IMR-90 (cell line): ENCODE measurements at regions not wholly inside any gene's neighbourhood (a gene's known extent, or its start where the extent isn't known, plus 50 kb on each side); places are given as distances from the start of the nearest gene placed in this dataset.

ENCODE experiments used
- ATAC-seq: fragments of 200-7000 bp; cut with Tn5 transposase; 2 replicates; pipeline ENCODE4 v1.9.1; 2020; ENCODE audit warnings: low read depth, mild to moderate bottlenecking, moderate library complexity
- BruUV-seq: library from RNA; stranded (reverse); fragments of 400-500 nt; replicated peaks from 2 replicates; lab custom pipeline; 2021; lab: Mats Ljungman, UMichigan
- CTCF ChIA-PET: fragments of 300-600 bp; formaldehyde crosslinking; extraction: SDS; loops from one replicate; lab custom pipeline; 2021; ENCODE audit warnings: antibody characterized with exemption; lab: Yijun Ruan, JAX
- POLR2A ChIA-PET: fragments of 300-600 bp; sonication (Branson Sonifier 250); formaldehyde crosslinking; loops from one replicate; lab custom pipeline; 2022; ENCODE audit warnings: antibody characterized with exemption; ENCODE audit not compliant: unreplicated experiment; lab: Charles Lee
- DNase-seq: peaks from one replicate; pipeline ENCODE4 v3.0.0; 2013
- H2AFZ ChIP-seq: replicated peaks from 2 replicates; pipeline ENCODE3; 2013; ENCODE audit warnings: low read length, mild to moderate bottlenecking; ENCODE audit not compliant: poor library complexity
- H2AK5ac ChIP-seq: 2 replicates; pipeline ENCODE4 v1.6.1; 2013; ENCODE audit warnings: low read depth, low read length, inconsistent platforms
- H2AK9ac ChIP-seq: replicated peaks from 2 replicates; pipeline ENCODE3; 2013; ENCODE audit warnings: mild to moderate bottlenecking, low read depth, low read length, moderate library complexity; ENCODE audit not compliant: poor library complexity
- H2BK120ac ChIP-seq: 2 replicates; pipeline ENCODE4 v1.6.1; 2013; ENCODE audit warnings: low read depth, low read length, inconsistent platforms
- H2BK15ac ChIP-seq: 3 replicates; pipeline ENCODE4 v1.6.1; 2013; ENCODE audit warnings: low read depth, low read length, inconsistent platforms
- H2BK20ac ChIP-seq: 2 replicates; pipeline ENCODE4 v1.6.1; 2013; ENCODE audit warnings: low read depth, mild to moderate bottlenecking, inconsistent platforms, low read length, moderate library complexity
- H2BK5ac ChIP-seq: 2 replicates; pipeline ENCODE4 v1.6.1; 2013; ENCODE audit warnings: mild to moderate bottlenecking, low read depth, low read length, inconsistent platforms; ENCODE audit not compliant: poor library complexity, severe bottlenecking
- H3K14ac ChIP-seq: replicated peaks from 2 replicates; pipeline ENCODE4 v1.6.1; 2013; ENCODE audit warnings: low read depth, low read length, inconsistent platforms
- H3K18ac ChIP-seq: 2 replicates; pipeline ENCODE4 v1.6.1; 2013; ENCODE audit warnings: low read depth, low read length, control low read depth
- H3K23ac ChIP-seq: 2 replicates; pipeline ENCODE4 v1.6.1; 2013; ENCODE audit warnings: low read depth, low read length, inconsistent platforms
- H3K27ac ChIP-seq: 2 replicates; pipeline ENCODE4 v1.5.1; 2013; ENCODE audit warnings: mild to moderate bottlenecking, control low read depth, low read length; ENCODE audit not compliant: insufficient read depth
- H3K27me3 ChIP-seq: 2 replicates; pipeline ENCODE4 v1.6.1; 2013; ENCODE audit warnings: low read length; ENCODE audit not compliant: control insufficient read depth, insufficient read depth
- H3K36me3 ChIP-seq: 2 replicates; pipeline ENCODE4 v1.6.1; 2013; ENCODE audit warnings: low read length, mixed read lengths; ENCODE audit not compliant: control insufficient read depth, insufficient read depth
- H3K4ac ChIP-seq: 2 replicates; pipeline ENCODE4 v1.6.1; 2013; ENCODE audit warnings: low read depth, low read length, inconsistent platforms
- H3K4me1 ChIP-seq: 2 replicates; pipeline ENCODE4 v1.6.1; 2013; ENCODE audit warnings: low read length, mixed read lengths; ENCODE audit not compliant: control insufficient read depth, insufficient read depth
- H3K4me2 ChIP-seq: 2 replicates; pipeline ENCODE4 v1.6.1; 2013; ENCODE audit warnings: low read depth, mild to moderate bottlenecking, control low read depth, low read length, moderate library complexity
- H3K4me3 ChIP-seq: 2 replicates; pipeline ENCODE4 v1.5.1; 2013; ENCODE audit warnings: low read depth, mild to moderate bottlenecking, control low read depth, low read length, moderate library complexity; ENCODE audit not compliant: insufficient read depth
- H3K56ac ChIP-seq: 2 replicates; pipeline ENCODE4 v1.6.1; 2013; ENCODE audit warnings: low read length, inconsistent platforms; ENCODE audit not compliant: insufficient read depth; ENCODE audit errors: extremely low read depth
- H3K79me1 ChIP-seq, 2 experiments: 2 replicates each; pipeline ENCODE4 v1.6.1; 2013; ENCODE audit warnings: low read length in 2 of 2, inconsistent platforms in 1 of 2, low read depth in 1 of 2
- H3K9ac ChIP-seq: 2 replicates; pipeline ENCODE4 v1.6.1; 2013; ENCODE audit warnings: low read depth, low read length, control low read depth
- H3K9me1 ChIP-seq: 2 replicates; pipeline ENCODE4 v1.6.1; 2013; ENCODE audit warnings: low read length, inconsistent platforms; ENCODE audit not compliant: insufficient read depth
- H3K9me3 ChIP-seq: 2 replicates; pipeline ENCODE4 v1.6.1; 2013; ENCODE audit warnings: low read length; ENCODE audit not compliant: control insufficient read depth, insufficient read depth
- H4K20me1 ChIP-seq: 2 replicates; pipeline ENCODE4 v1.6.1; 2013; ENCODE audit warnings: low read length, inconsistent platforms; ENCODE audit not compliant: insufficient read depth
- H4K5ac ChIP-seq: 2 replicates; pipeline ENCODE4 v1.6.1; 2013; ENCODE audit warnings: mild to moderate bottlenecking, low read depth, low read length, control low read depth
- H4K8ac ChIP-seq, 2 experiments: 2 replicates each; pipeline ENCODE4 v1.6.1; 2013; ENCODE audit warnings: low read depth in 2 of 2, low read length in 2 of 2, control low read depth in 1 of 2, inconsistent platforms in 1 of 2
- H4K91ac ChIP-seq: 2 replicates; pipeline ENCODE4 v1.6.1; 2013; ENCODE audit warnings: low read depth, low read length, inconsistent platforms; ENCODE audit not compliant: insufficient read depth
- BHLHE40 ChIP-seq: fragments of 150-350 bp; IDR thresholded peaks from 2 replicates; pipeline ENCODE4 v1.6.1; 2016; ENCODE audit warnings: mild to moderate bottlenecking, low read depth, low read length
- CEBPB ChIP-seq: IDR thresholded peaks from 2 replicates; pipeline ENCODE4 v1.6.1; 2012; ENCODE audit warnings: low read depth, low read length, improper control_type of control experiment
- CHD1 ChIP-seq: IDR thresholded peaks from 2 replicates; pipeline ENCODE4 v1.6.1; 2012; ENCODE audit warnings: low read depth, low read length, improper control_type of control experiment
- CTCF ChIP-seq: conservative IDR thresholded peaks from 2 replicates; pipeline ENCODE4 v1.5.1; 2012; ENCODE audit warnings: mild to moderate bottlenecking, low read depth, low read length, improper control_type of control experiment
- ELK1 ChIP-seq: fragments of 150-350 bp; IDR thresholded peaks from 2 replicates; pipeline ENCODE4 v1.6.1; 2016; ENCODE audit warnings: low read depth, mild to moderate bottlenecking, low read length, moderate library complexity, borderline replicate concordance
- FOS ChIP-seq: fragments of 150-350 bp; IDR thresholded peaks from 2 replicates; pipeline ENCODE4 v1.6.1; 2016; ENCODE audit warnings: low read depth, low read length
- MAFK ChIP-seq: IDR thresholded peaks from 2 replicates; pipeline ENCODE4 v1.6.1; 2012; ENCODE audit warnings: low read depth, low read length, improper control_type of control experiment
- MAZ ChIP-seq: IDR thresholded peaks from 2 replicates; pipeline ENCODE4 v1.6.1; 2012; ENCODE audit warnings: low read depth, mild to moderate bottlenecking, low read length, improper control_type of control experiment, moderate library complexity, borderline replicate concordance
- MXI1 ChIP-seq: IDR thresholded peaks from 2 replicates; pipeline ENCODE4 v1.6.1; 2012; ENCODE audit warnings: low read depth, mild to moderate bottlenecking, low read length, moderate library complexity, borderline replicate concordance
- NFE2L2 ChIP-seq: fragments of 150-350 bp; IDR thresholded peaks from 2 replicates; pipeline ENCODE4 v1.6.1; 2016; ENCODE audit warnings: low read depth, mild to moderate bottlenecking, low read length
- POLR2A ChIP-seq: IDR thresholded peaks from 2 replicates; pipeline ENCODE4 v1.6.1; 2012; ENCODE audit warnings: mild to moderate bottlenecking, low read depth, low read length
- RAD21 ChIP-seq: IDR thresholded peaks from 2 replicates; pipeline ENCODE4 v1.6.1; 2012; ENCODE audit warnings: low read length, improper control_type of control experiment
- RCOR1 ChIP-seq: IDR thresholded peaks from 2 replicates; pipeline ENCODE4 v1.6.1; 2012; ENCODE audit warnings: mild to moderate bottlenecking, low read length, improper control_type of control experiment; ENCODE audit not compliant: insufficient replicate concordance
- RFX5 ChIP-seq: IDR thresholded peaks from 2 replicates; pipeline ENCODE4 v1.8.0; 2012; ENCODE audit warnings: low read depth, mild to moderate bottlenecking, low read length, moderate library complexity
- SMC3 ChIP-seq: fragments of 150-350 bp; IDR thresholded peaks from 2 replicates; pipeline ENCODE4 v1.6.1; 2016; ENCODE audit warnings: low read depth, mild to moderate bottlenecking, antibody characterized with exemption, low read length, moderate library complexity
- USF2 ChIP-seq: fragments of 150-350 bp; IDR thresholded peaks from 2 replicates; pipeline ENCODE4 v1.6.1; 2017; ENCODE audit warnings: mild to moderate bottlenecking, antibody characterized with exemption, low read length, low read depth
- WGBS, 2 experiments: methylation state at CpG; one replicate each; pipeline versions ENCODE4 v1.1.5 to v1.1.7; 2013; ENCODE audit warnings: missing lambda C conversion rate in 2 of 2; ENCODE audit not compliant: insufficient read length in 1 of 2; ENCODE audit errors: extremely low coverage in 2 of 2; 5-methylcytosine and 5-hydroxymethylcytosine counted together
- dilution Hi-C: fragments of 300-500 bp; cut with HindIII; formaldehyde crosslinking; loops from one replicate; pipeline ENCODE4 v1.14.3; 2018; ENCODE audit warnings: low sequenced_read_pairs; ENCODE audit not compliant: unreplicated experiment
- in situ Hi-C: fragments of 300-500 bp; cut with MboI; formaldehyde crosslinking; loops from 3 replicates; pipeline ENCODE4 v1.14.3; 2019; ENCODE audit warnings: low sequenced_read_pairs, inconsistent platforms, mixed read lengths
- intact Hi-C: fragments of 100-400 bp; cut with micrococcal nuclease; formaldehyde crosslinking; loops from 2 replicates; pipeline ENCODE4 v1.10.0; 2022

GRCh38 chr12:74105434-74105833, 432.2 kb upstream of the ATXN7L3B start:
- no peak overlapping the region for H3K23ac ChIP-seq
- BruUV-seq: no TSS peak
- ATAC-seq: no peak

More at GRCh38 chr12:74105434-74105833, 432.2 kb upstream of the ATXN7L3B start:
- Histone ChIP-seq H3K9me1 (no peaks in the 10 kb centered on the region), H3K36me3 (no peaks in the 10 kb centered on the region), H3K4me3 (no peak overlapping the region), H3K79me1 (no peaks in the 10 kb centered on the region), H2BK15ac (no peak overlapping the region), H4K8ac (no peak overlapping the region), H3K4me2 (no peak overlapping the region), H3K9me3 (no peaks in the 10 kb centered on the region; the same call in 1 of the 2 replicates), H4K5ac (no peak overlapping the region), H3K9ac (no peak overlapping the region), H2AK5ac (no peak overlapping the region), H2AFZ (no peak overlapping the region), H3K27me3 (no peaks in the 10 kb centered on the region), H3K14ac (no peak overlapping the region), H4K20me1 (no peaks in the 10 kb centered on the region), H2AK9ac (no peak overlapping the region), H2BK20ac (no peak overlapping the region), H3K18ac (no peak overlapping the region), H4K91ac (no peak overlapping the region), H3K56ac (no peak overlapping the region), H3K27ac (no peak overlapping the region), H3K4ac (no peak overlapping the region), H2BK5ac (no peak overlapping the region), H2BK120ac (no peak overlapping the region), H3K4me1 (no peaks in the 10 kb centered on the region)
- intact Hi-C loops: no loop called here
- no peak for DNase-seq
- CTCF ChIA-PET: no interaction called here
- POLR2A ChIA-PET: no interaction called here
- 20% methylated on average over 1 of the region's 2 CpGs; no CpG with 5 or more reads in 1 of the 2 experiments for WGBS, 2 experiments
- dilution Hi-C loops: no loop called here
- TF ChIP-seq CEBPB (no peak), MXI1 (no peak), BHLHE40 (no peak), MAFK (no peak), USF2 (no peak), ELK1 (no peak), RCOR1 (no peak), RFX5 (no peak), RAD21 (no peak), POLR2A (no peak), FOS (no peak), CTCF (no peak), SMC3 (no peak), CHD1 (no peak), MAZ (no peak), NFE2L2 (no peak)
- in situ Hi-C loops: no loop called here
